GM21381 (cell line): ENCODE measurements at regions not wholly inside any gene's neighbourhood (a gene's known extent, or its start where the extent isn't known, plus 50 kb on each side); places are given as distances from the start of the nearest gene placed in this dataset.
A peak's percentile ranks its signal among the peaks of the same experiment; 100 is the strongest.

ENCODE experiments used
- ATAC-seq: cut with Tn5 transposase; IDR thresholded peaks from one replicate; pipeline ENCODE4 v1.9.1; 2021; ENCODE audit warnings: mild to moderate bottlenecking, moderate library complexity; ENCODE audit not compliant: unreplicated experiment

- peak; percentile 60 for ATAC-seq
These were observed 197.2 kb downstream of the ADSS2 start for GRCh38 chr1:244254467-244254866.

GRCh38 chr1:244255426-244255965, 196.2 kb downstream of the ADSS2 start:
- no peak for ATAC-seq

GRCh38 chr1:244256086-244256676, 195.5 kb downstream of the ADSS2 start:
- ATAC-seq: no peak

GRCh38 chr1:244264163-244264562, 187.5 kb downstream of the ADSS2 start:
- ATAC-seq: no peak

- ATAC-seq: no peak
These were observed 186.2 kb downstream of the ADSS2 start for GRCh38 chr1:244265507-244265906.

- no peak for ATAC-seq
These were observed 182.5 kb downstream of the ADSS2 start for GRCh38 chr1:244269169-244269568.

- no peak for ATAC-seq
These were observed 180.7 kb downstream of the ADSS2 start for GRCh38 chr1:244271004-244271403.

GRCh38 chr1:244271691-244272308, 179.9 kb downstream of the ADSS2 start:
- ATAC-seq: no peak

- ATAC-seq: no peak
These were observed 179.0 kb downstream of the ADSS2 start for GRCh38 chr1:244272471-244273261.

- ATAC-seq: no peak
These were observed 178.4 kb downstream of the ADSS2 start for GRCh38 chr1:244273262-244273844.

GRCh38 chr1:244273845-244274619, 177.7 kb downstream of the ADSS2 start:
- ATAC-seq: no peak

- no peak for ATAC-seq
These were observed 175.1 kb downstream of the ADSS2 start for GRCh38 chr1:244276646-244277045.

GRCh38 chr1:244280201-244280600, 171.5 kb downstream of the ADSS2 start:
- no peak for ATAC-seq

GRCh38 chr1:244280859-244281258, 170.8 kb downstream of the ADSS2 start:
- ATAC-seq: no peak

- no peak for ATAC-seq
These were observed 167.9 kb downstream of the ADSS2 start for GRCh38 chr1:244283772-244284171.

GRCh38 chr1:244284641-244285156, 167.0 kb downstream of the ADSS2 start:
- no peak for ATAC-seq

- ATAC-seq: no peak
These were observed 165.4 kb downstream of the ADSS2 start for GRCh38 chr1:244286341-244286740.

GRCh38 chr1:244287726-244288125, 164.0 kb downstream of the ADSS2 start:
- no peak for ATAC-seq

GRCh38 chr1:244288663-244289062, 163.0 kb downstream of the ADSS2 start:
- no peak for ATAC-seq

GRCh38 chr1:244289991-244290785, 161.5 kb downstream of the ADSS2 start:
- no peak for ATAC-seq
